HEK293 (cell line): ENCODE measurements at regions not wholly inside any gene's neighbourhood (a gene's known extent, or its start where the extent isn't known, plus 50 kb on each side); places are given as distances from the start of the nearest gene placed in this dataset.

Experiments
- CTCF ChIP-seq: fragments of 450-650 bp; formaldehyde crosslinking; IDR thresholded peaks from 2 replicates; pipeline ENCODE4 v1.5.1; 2016; ENCODE audit warnings: missing biosample characterization, missing genetic modification characterization
- SALL2 ChIP-seq: fragments of 450-650 bp; formaldehyde crosslinking; IDR thresholded peaks from 2 replicates; pipeline ENCODE4 v1.5.0; 2017; ENCODE audit warnings: missing biosample characterization, mild to moderate bottlenecking, missing genetic modification characterization, borderline replicate concordance
- SCRT2 ChIP-seq: fragments of 450-650 bp; formaldehyde crosslinking; IDR thresholded peaks from 2 replicates; pipeline ENCODE4 v1.5.1; 2016; ENCODE audit warnings: missing biosample characterization, missing genetic modification characterization
- YY1 ChIP-seq: fragments of 450-650 bp; formaldehyde crosslinking; IDR thresholded peaks from 2 replicates; pipeline ENCODE4 v1.5.1; 2018; ENCODE audit warnings: missing biosample characterization, missing genetic modification characterization
- ZNF138 ChIP-seq: fragments of 450-650 bp; formaldehyde crosslinking; IDR thresholded peaks from 2 replicates; pipeline ENCODE4 v1.5.1; 2016; ENCODE audit warnings: missing biosample characterization, missing genetic modification characterization, borderline replicate concordance
- ZNF274 ChIP-seq, 2 experiments: fragments of 200-500 bp in 1 of 2; fragments of 450-650 bp in 1 of 2; sonication (Bioruptor generic) in 1 of 2; formaldehyde crosslinking in 1 of 2; IDR thresholded peaks; 2 replicates each; pipeline versions ENCODE4 v1.5.1 to v1.6.1; 2014 to 2016; ENCODE audit warnings: borderline replicate concordance in 1 of 2, inconsistent platforms in 1 of 2, low read length in 1 of 2, missing biosample characterization in 1 of 2, missing genetic modification characterization in 1 of 2
- ZNF324 ChIP-seq: fragments of 450-650 bp; formaldehyde crosslinking; IDR thresholded peaks from 2 replicates; pipeline ENCODE4 v1.5.1; 2016; ENCODE audit warnings: missing biosample characterization, missing genetic modification characterization
- ZNF362 ChIP-seq: fragments of 450-650 bp; formaldehyde crosslinking; IDR thresholded peaks from 2 replicates; pipeline ENCODE4 v1.5.1; 2016; ENCODE audit warnings: missing biosample characterization, missing genetic modification characterization
- ZNF530 ChIP-seq: fragments of 450-650 bp; formaldehyde crosslinking; IDR thresholded peaks from 2 replicates; pipeline ENCODE4 v1.5.1; 2016; ENCODE audit warnings: low read depth, missing biosample characterization, missing genetic modification characterization
- ZNF580 ChIP-seq: fragments of 450-650 bp; formaldehyde crosslinking; IDR thresholded peaks from 2 replicates; pipeline ENCODE4 v1.5.1; 2016; ENCODE audit warnings: missing biosample characterization, missing genetic modification characterization

- TF ChIP-seq SCRT2 (tag by site-specific recombination) = no peak
- no peak for TF ChIP-seq ZNF324 (tag by site-specific recombination)
- no peak for TF ChIP-seq YY1 (tag by site-specific recombination)
- TF ChIP-seq CTCF (tag by site-specific recombination) = no peak
- TF ChIP-seq ZNF530 (tag by site-specific recombination) = no peak
- no peak for TF ChIP-seq ZNF362 (tag by site-specific recombination)
- no peak for TF ChIP-seq ZNF138 (tag by site-specific recombination)
- no peak for TF ChIP-seq ZNF274 (IDR thresholded peaks at IDR 0.05; ENCODE audit: low read length)
- TF ChIP-seq ZNF274 (tag by site-specific recombination; IDR thresholded peaks at IDR 0.05; ENCODE audit: borderline replicate concordance) = no peak
- no peak for TF ChIP-seq SALL2
- TF ChIP-seq ZNF580 (tag by site-specific recombination) = no peak
Measured at GRCh38 chr2:129256642-129257041, 722.8 kb upstream of the RAB6C start.
